ENCODE measurements at regions not wholly inside any gene's neighbourhood (a gene's known extent, or its start where the extent isn't known, plus 50 kb on each side); places are given as distances from the start of the nearest gene placed in this dataset.

DNA sequence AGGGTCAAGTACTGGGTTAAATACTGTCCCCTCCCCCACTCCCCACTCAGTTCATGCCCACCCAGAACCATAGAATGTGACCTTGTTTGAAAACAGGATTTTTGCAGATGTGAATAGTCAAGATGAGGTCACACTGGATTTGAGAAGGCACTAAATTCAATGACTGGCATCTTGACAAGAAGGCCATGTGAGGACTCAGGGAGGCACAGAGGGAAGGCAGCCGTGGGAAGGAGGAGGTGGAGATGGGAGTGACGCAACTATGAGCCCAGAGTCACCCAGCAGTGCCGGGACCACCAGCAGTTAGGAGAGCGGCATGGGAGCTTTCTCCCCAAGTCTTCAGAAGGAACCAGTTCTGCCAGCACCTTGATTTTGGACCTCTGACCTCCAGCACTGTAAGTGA lies 257.3 kb downstream of the BCL2 start:
- H2AFZ ChIP-seq (ENCODE audit: low read depth, low read length, poor library complexity, severe bottlenecking) = no peak overlapping the region
- ChIA-PET RAD21 (ENCODE audit: low non-redundant PET in 1 of 2, low total read pairs in 2 of 2, uncharacterized antibody in 2 of 2, unreplicated experiment in 2 of 2) (no interaction called here), POLR2A (interaction anchor here (0.7 kb wide), 1 partner anchor 449 kb away, joined by 3 read pairs; no protein-coding TSS in a partner anchor), CTCF (no interaction called here)
- H4K20me1 ChIP-seq (ENCODE audit: insufficient read depth) = no peaks in the 10 kb centered on the region
- DNase-seq (ENCODE audit: low read depth, low spot score) (no peak), ATAC-seq (no peak)
- H3K27me3 ChIP-seq (ENCODE audit: insufficient read depth, low read length) = no peaks in the 10 kb centered on the region
- H3K9ac ChIP-seq (ENCODE audit: low read length) = no peak overlapping the region
- no peaks in the 10 kb centered on the region for H3K36me3 ChIP-seq (ENCODE audit: control insufficient read depth in 1 of 2, insufficient read depth in 2 of 2, low read length in 2 of 2)
- intact Hi-C loops (cut with micrococcal nuclease) = no loop called here
- H3K79me2 ChIP-seq (ENCODE audit: insufficient read depth, low read length) = no peaks in the 10 kb centered on the region
- H3K4me1 ChIP-seq (ENCODE audit: control insufficient read depth in 1 of 2, insufficient read depth in 2 of 2, low read length in 2 of 2) = peaks cover 0 to 5% of the 10 kb centered on the region in 2 experiments; a peak in 1 of 4 replicates
- H3K4me2 ChIP-seq (ENCODE audit: low read length) = no peak overlapping the region
- BruUV-seq (replicated peaks) = no TSS peak
- no peaks in the 10 kb centered on the region for H3K9me2 ChIP-seq (ENCODE audit: insufficient read depth)
- H3K27ac ChIP-seq (ENCODE audit: low read depth, low read length) = no peak overlapping the region
- H3K9me3 ChIP-seq (ENCODE audit: control insufficient read depth in 1 of 2, insufficient read depth in 1 of 2, low read depth in 1 of 2, low read length in 2 of 2) = no peaks in the 10 kb centered on the region
- TF ChIP-seq JUND (IDR thresholded peaks at IDR 0.05) (no peak), RAD21 (IDR thresholded peaks at IDR 0.05; ENCODE audit: low read depth) (no peak), SP1 (IDR thresholded peaks at IDR 0.05; ENCODE audit: low read depth) (no peak), TCF7L2 (IDR thresholded peaks at IDR 0.05; ENCODE audit: borderline replicate concordance, extremely low read depth, insufficient read depth, insufficient read length) (no peak), CBX3 (IDR thresholded peaks at IDR 0.05; ENCODE audit: low read depth) (no peak), SIN3A (IDR thresholded peaks at IDR 0.05; ENCODE audit: low read depth) (no peak)
- H3K4me3 ChIP-seq (replicated peaks in 1 of 2; ENCODE audit: low read depth in 1 of 2, low read length in 2 of 2) = no peak overlapping the region

DNA sequence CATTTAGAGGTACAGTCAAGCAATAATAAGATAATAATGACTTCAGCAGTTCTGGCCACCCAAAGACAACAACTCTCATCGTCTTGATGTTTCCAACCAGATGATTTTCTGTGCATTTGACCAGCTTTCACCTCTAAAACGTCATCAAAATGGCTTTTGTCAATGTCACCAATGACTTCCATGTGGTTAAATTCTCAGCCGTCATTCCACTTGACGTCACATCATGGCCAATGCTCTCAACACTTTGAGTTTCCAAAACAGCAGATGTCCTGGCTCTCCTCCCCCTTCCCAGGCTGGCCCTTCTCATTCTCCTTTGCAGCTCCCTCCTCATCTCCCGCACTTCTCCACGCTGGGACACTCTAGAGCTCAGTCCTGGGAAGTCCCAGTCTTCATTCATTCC lies 258.3 kb downstream of the BCL2 start:
- Histone ChIP-seq H3K27ac (ENCODE audit: low read depth, low read length) (no peak overlapping the region), H3K4me2 (ENCODE audit: low read length) (no peak overlapping the region), H3K4me3 (replicated peaks in 1 of 2; ENCODE audit: low read depth in 1 of 2, low read length in 2 of 2) (no peak overlapping the region), H3K27me3 (ENCODE audit: insufficient read depth, low read length) (no peaks in the 10 kb centered on the region), H2AFZ (ENCODE audit: low read depth, low read length, poor library complexity, severe bottlenecking) (no peak overlapping the region), H4K20me1 (ENCODE audit: insufficient read depth) (no peaks in the 10 kb centered on the region), H3K9me3 (ENCODE audit: control insufficient read depth in 1 of 2, insufficient read depth in 1 of 2, low read depth in 1 of 2, low read length in 2 of 2) (no peaks in the 10 kb centered on the region), H3K79me2 (ENCODE audit: insufficient read depth, low read length) (no peaks in the 10 kb centered on the region), H3K9me2 (ENCODE audit: insufficient read depth) (no peaks in the 10 kb centered on the region), H3K4me1 (ENCODE audit: control insufficient read depth in 1 of 2, insufficient read depth in 2 of 2, low read length in 2 of 2) (peaks cover 0 to 5% of the 10 kb centered on the region in 2 experiments; a peak in 1 of 4 replicates), H3K36me3 (ENCODE audit: control insufficient read depth in 1 of 2, insufficient read depth in 2 of 2, low read length in 2 of 2) (no peaks in the 10 kb centered on the region), H3K9ac (ENCODE audit: low read length) (no peak overlapping the region)
- ChIA-PET POLR2A (no interaction called here), RAD21 (ENCODE audit: low non-redundant PET in 1 of 2, low total read pairs in 2 of 2, uncharacterized antibody in 2 of 2, unreplicated experiment in 2 of 2) (no interaction called here), CTCF (no interaction called here)
- intact Hi-C loops (cut with micrococcal nuclease) = no loop called here
- no TSS peak for BruUV-seq (replicated peaks)
- TF ChIP-seq, protein P1, sequence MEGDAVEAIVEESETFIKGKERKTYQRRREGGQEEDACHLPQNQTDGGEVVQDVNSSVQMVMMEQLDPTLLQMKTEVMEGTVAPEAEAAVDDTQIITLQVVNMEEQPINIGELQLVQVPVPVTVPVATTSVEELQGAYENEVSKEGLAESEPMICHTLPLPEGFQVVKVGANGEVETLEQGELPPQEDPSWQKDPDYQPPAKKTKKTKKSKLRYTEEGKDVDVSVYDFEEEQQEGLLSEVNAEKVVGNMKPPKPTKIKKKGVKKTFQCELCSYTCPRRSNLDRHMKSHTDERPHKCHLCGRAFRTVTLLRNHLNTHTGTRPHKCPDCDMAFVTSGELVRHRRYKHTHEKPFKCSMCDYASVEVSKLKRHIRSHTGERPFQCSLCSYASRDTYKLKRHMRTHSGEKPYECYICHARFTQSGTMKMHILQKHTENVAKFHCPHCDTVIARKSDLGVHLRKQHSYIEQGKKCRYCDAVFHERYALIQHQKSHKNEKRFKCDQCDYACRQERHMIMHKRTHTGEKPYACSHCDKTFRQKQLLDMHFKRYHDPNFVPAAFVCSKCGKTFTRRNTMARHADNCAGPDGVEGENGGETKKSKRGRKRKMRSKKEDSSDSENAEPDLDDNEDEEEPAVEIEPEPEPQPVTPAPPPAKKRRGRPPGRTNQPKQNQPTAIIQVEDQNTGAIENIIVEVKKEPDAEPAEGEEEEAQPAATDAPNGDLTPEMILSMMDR (IDR thresholded peaks at IDR 0.05 in 2 of 3, conservative IDR thresholded peaks at IDR 0.05 in 1 of 3; ENCODE audit: borderline replicate concordance in 1 of 3, insufficient read depth in 1 of 3, low read depth in 2 of 3, low read length in 2 of 3) = no peak
- no peak for TF ChIP-seq SRF (IDR thresholded peaks at IDR 0.05; ENCODE audit: low read depth)
- no peak for TF ChIP-seq ZNF274 (IDR thresholded peaks at IDR 0.05; ENCODE audit: low read depth, low read length)
- no peak for TF ChIP-seq EZH2 (IDR thresholded peaks at IDR 0.05)
- TF ChIP-seq POLR2A (IDR thresholded peaks at IDR 0.05; ENCODE audit: borderline replicate concordance, extremely low read depth, insufficient read depth, insufficient read length) = no peak
- TF ChIP-seq, protein P2, sequence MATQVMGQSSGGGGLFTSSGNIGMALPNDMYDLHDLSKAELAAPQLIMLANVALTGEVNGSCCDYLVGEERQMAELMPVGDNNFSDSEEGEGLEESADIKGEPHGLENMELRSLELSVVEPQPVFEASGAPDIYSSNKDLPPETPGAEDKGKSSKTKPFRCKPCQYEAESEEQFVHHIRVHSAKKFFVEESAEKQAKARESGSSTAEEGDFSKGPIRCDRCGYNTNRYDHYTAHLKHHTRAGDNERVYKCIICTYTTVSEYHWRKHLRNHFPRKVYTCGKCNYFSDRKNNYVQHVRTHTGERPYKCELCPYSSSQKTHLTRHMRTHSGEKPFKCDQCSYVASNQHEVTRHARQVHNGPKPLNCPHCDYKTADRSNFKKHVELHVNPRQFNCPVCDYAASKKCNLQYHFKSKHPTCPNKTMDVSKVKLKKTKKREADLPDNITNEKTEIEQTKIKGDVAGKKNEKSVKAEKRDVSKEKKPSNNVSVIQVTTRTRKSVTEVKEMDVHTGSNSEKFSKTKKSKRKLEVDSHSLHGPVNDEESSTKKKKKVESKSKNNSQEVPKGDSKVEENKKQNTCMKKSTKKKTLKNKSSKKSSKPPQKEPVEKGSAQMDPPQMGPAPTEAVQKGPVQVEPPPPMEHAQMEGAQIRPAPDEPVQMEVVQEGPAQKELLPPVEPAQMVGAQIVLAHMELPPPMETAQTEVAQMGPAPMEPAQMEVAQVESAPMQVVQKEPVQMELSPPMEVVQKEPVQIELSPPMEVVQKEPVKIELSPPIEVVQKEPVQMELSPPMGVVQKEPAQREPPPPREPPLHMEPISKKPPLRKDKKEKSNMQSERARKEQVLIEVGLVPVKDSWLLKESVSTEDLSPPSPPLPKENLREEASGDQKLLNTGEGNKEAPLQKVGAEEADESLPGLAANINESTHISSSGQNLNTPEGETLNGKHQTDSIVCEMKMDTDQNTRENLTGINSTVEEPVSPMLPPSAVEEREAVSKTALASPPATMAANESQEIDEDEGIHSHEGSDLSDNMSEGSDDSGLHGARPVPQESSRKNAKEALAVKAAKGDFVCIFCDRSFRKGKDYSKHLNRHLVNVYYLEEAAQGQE (IDR thresholded peaks at IDR 0.05; ENCODE audit: low read depth) = no peak
- no peak for TF ChIP-seq POLR2AphosphoS5 (IDR thresholded peaks at IDR 0.05; ENCODE audit: low read depth, low read length)
- no peak for TF ChIP-seq SIN3A (IDR thresholded peaks at IDR 0.05; ENCODE audit: low read depth)
- no peak for TF ChIP-seq SP1 (IDR thresholded peaks at IDR 0.05; ENCODE audit: low read depth)
- no peak for TF ChIP-seq RAD21 (IDR thresholded peaks at IDR 0.05; ENCODE audit: low read depth)
- TF ChIP-seq, protein P3, sequence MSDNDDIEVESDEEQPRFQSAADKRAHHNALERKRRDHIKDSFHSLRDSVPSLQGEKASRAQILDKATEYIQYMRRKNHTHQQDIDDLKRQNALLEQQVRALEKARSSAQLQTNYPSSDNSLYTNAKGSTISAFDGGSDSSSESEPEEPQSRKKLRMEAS (IDR thresholded peaks at IDR 0.05) = no peak
- no peak for DNase-seq (ENCODE audit: low read depth, low spot score)
- no peak for ATAC-seq

Data from HCT116 (cell line).